ENCODE measurements at regions not wholly inside any gene's neighbourhood (a gene's known extent, or its start where the extent isn't known, plus 50 kb on each side); places are given as distances from the start of the nearest gene placed in this dataset.

- TF ChIP-seq SIN3A (IDR thresholded peaks at IDR 0.05; ENCODE audit: borderline replicate concordance, insufficient read depth, low read length) (no peak), REST (IDR thresholded peaks at IDR 0.05; ENCODE audit: insufficient read depth in 1 of 2, low read depth in 2 of 2, low read length in 2 of 2) (no peak), POLR2AphosphoS5 (IDR thresholded peaks at IDR 0.05; ENCODE audit: low read depth, low read length) (no peak), FOXP2 (optimal IDR thresholded peaks at IDR 0.05; ENCODE audit: borderline replicate concordance, extremely low read depth, extremely low read length, insufficient read depth) (no peak), TAF1 (IDR thresholded peaks at IDR 0.05; ENCODE audit: borderline replicate concordance, insufficient read depth, low read length) (no peak)
Measured at GRCh38 chr14:85382341-85382740, 147.6 kb upstream of the FLRT2 start.

GRCh38 chr14:85387181-85387580, 142.8 kb upstream of the FLRT2 start:
- TF ChIP-seq TAF1 (IDR thresholded peaks at IDR 0.05; ENCODE audit: borderline replicate concordance, insufficient read depth, low read length) (no peak), REST (IDR thresholded peaks at IDR 0.05; ENCODE audit: insufficient read depth in 1 of 2, low read depth in 2 of 2, low read length in 2 of 2) (no peak), FOXP2 (optimal IDR thresholded peaks at IDR 0.05; ENCODE audit: borderline replicate concordance, extremely low read depth, extremely low read length, insufficient read depth) (no peak), SIN3A (IDR thresholded peaks at IDR 0.05; ENCODE audit: borderline replicate concordance, insufficient read depth, low read length) (no peak)

- TF ChIP-seq POLR2AphosphoS5 (IDR thresholded peaks at IDR 0.05; ENCODE audit: low read depth, low read length) (no peak), FOXP2 (optimal IDR thresholded peaks at IDR 0.05; ENCODE audit: borderline replicate concordance, extremely low read depth, extremely low read length, insufficient read depth) (no peak), TAF1 (IDR thresholded peaks at IDR 0.05; ENCODE audit: borderline replicate concordance, insufficient read depth, low read length) (no peak), REST (IDR thresholded peaks at IDR 0.05; ENCODE audit: insufficient read depth in 1 of 2, low read depth in 2 of 2, low read length in 2 of 2) (no peak), SIN3A (IDR thresholded peaks at IDR 0.05; ENCODE audit: borderline replicate concordance, insufficient read depth, low read length) (no peak)
Measured at GRCh38 chr14:85390236-85390635, 139.7 kb upstream of the FLRT2 start.

GRCh38 chr14:85391455-85391854, 138.5 kb upstream of the FLRT2 start:
- no peak for TF ChIP-seq TAF1 (IDR thresholded peaks at IDR 0.05; ENCODE audit: borderline replicate concordance, insufficient read depth, low read length)
- no peak for TF ChIP-seq POLR2AphosphoS5 (IDR thresholded peaks at IDR 0.05; ENCODE audit: low read depth, low read length)
- TF ChIP-seq FOXP2 (optimal IDR thresholded peaks at IDR 0.05; ENCODE audit: borderline replicate concordance, extremely low read depth, extremely low read length, insufficient read depth) = no peak

- no peak for TF ChIP-seq POLR2AphosphoS5 (IDR thresholded peaks at IDR 0.05; ENCODE audit: low read depth, low read length)
- no peak for TF ChIP-seq SIN3A (IDR thresholded peaks at IDR 0.05; ENCODE audit: borderline replicate concordance, insufficient read depth, low read length)
- no peak for TF ChIP-seq REST (IDR thresholded peaks at IDR 0.05; ENCODE audit: insufficient read depth in 1 of 2, low read depth in 2 of 2, low read length in 2 of 2)
- no peak for TF ChIP-seq TAF1 (IDR thresholded peaks at IDR 0.05; ENCODE audit: borderline replicate concordance, insufficient read depth, low read length)
- no peak for TF ChIP-seq FOXP2 (optimal IDR thresholded peaks at IDR 0.05; ENCODE audit: borderline replicate concordance, extremely low read depth, extremely low read length, insufficient read depth)
Measured at GRCh38 chr14:85391892-85392291, 138.1 kb upstream of the FLRT2 start.
